ENCODE measurements at regions not wholly inside any gene's neighbourhood (a gene's known extent, or its start where the extent isn't known, plus 50 kb on each side); places are given as distances from the start of the nearest gene placed in this dataset.

DNA sequence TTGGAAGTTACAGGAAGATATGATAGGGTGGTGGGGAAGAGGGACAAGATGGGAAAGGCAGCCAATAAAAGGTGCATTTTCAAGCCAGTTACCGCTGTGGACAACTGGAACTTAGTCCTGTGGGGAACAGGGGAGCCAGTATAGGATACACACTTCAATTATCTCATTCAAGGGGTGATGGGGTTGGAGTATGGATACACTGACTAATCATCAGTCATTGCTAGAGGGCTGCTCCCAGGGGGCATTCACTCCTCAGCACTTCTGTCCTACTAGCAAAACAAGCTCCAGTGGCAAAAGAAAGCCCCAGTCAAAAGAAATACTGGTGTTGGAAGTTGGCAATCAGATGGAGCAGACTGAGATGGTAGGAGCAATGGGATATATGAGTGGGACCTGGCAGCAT lies 183.4 kb upstream of the GADL1 start:
- no peaks in the 10 kb centered on the region for H3K27me3 ChIP-seq
- WGBS, 2 donors: 95 to 97% methylated on average over 1 of the region's 1 CpG

DNA sequence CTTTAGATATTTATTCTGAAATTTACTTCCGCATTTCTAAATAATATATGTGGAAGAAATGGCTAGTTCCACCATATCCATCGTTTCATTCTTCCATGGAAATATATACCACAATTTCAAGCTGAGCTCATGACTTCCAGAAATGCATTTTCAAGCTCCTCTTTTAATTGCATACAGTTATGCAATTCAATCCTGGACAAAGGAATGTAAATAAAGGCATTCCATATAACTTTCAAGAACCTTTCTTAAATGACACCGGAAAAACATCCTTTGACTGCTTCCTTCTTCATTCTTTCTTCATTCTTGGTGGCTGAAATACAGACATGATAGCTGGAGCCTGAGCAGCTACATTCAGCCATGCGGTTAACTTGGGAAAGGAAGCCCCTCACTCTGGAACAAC lies 185.2 kb upstream of the GADL1 start:
- no peak for DNase-seq (ENCODE audit: low spot score in 2 of 2)
- Histone ChIP-seq H3K9me3 (no peaks in the 10 kb centered on the region), H3K27ac (no peak overlapping the region), H3K4me1 (no peaks in the 10 kb centered on the region), H3K36me3 (no peaks in the 10 kb centered on the region), H3K4me3 (no peak overlapping the region), H3K27me3 (no peaks in the 10 kb centered on the region)
- WGBS, 2 donors: 87 to 88% methylated on average over 4 of the region's 4 CpGs
- TF ChIP-seq, protein P1, sequence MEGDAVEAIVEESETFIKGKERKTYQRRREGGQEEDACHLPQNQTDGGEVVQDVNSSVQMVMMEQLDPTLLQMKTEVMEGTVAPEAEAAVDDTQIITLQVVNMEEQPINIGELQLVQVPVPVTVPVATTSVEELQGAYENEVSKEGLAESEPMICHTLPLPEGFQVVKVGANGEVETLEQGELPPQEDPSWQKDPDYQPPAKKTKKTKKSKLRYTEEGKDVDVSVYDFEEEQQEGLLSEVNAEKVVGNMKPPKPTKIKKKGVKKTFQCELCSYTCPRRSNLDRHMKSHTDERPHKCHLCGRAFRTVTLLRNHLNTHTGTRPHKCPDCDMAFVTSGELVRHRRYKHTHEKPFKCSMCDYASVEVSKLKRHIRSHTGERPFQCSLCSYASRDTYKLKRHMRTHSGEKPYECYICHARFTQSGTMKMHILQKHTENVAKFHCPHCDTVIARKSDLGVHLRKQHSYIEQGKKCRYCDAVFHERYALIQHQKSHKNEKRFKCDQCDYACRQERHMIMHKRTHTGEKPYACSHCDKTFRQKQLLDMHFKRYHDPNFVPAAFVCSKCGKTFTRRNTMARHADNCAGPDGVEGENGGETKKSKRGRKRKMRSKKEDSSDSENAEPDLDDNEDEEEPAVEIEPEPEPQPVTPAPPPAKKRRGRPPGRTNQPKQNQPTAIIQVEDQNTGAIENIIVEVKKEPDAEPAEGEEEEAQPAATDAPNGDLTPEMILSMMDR (IDR thresholded peaks at IDR 0.05): no peak
- TF ChIP-seq POLR2A (IDR thresholded peaks at IDR 0.05): no peak
- TF ChIP-seq EP300 (IDR thresholded peaks at IDR 0.05): no peak

More for the DNA sequence above, 183.4 kb upstream of the GADL1 start:
- Histone ChIP-seq H3K4me1 (no peaks in the 10 kb centered on the region), H3K27ac (no peak overlapping the region), H3K36me3 (no peaks in the 10 kb centered on the region), H3K9me3 (no peaks in the 10 kb centered on the region), H3K4me3 (no peak overlapping the region)
- no peak for DNase-seq (ENCODE audit: low spot score in 2 of 2)
- TF ChIP-seq EP300 (IDR thresholded peaks at IDR 0.05): no peak
- no peak for TF ChIP-seq POLR2A (IDR thresholded peaks at IDR 0.05)
- TF ChIP-seq, protein P1 (IDR thresholded peaks at IDR 0.05): no peak

DNA sequence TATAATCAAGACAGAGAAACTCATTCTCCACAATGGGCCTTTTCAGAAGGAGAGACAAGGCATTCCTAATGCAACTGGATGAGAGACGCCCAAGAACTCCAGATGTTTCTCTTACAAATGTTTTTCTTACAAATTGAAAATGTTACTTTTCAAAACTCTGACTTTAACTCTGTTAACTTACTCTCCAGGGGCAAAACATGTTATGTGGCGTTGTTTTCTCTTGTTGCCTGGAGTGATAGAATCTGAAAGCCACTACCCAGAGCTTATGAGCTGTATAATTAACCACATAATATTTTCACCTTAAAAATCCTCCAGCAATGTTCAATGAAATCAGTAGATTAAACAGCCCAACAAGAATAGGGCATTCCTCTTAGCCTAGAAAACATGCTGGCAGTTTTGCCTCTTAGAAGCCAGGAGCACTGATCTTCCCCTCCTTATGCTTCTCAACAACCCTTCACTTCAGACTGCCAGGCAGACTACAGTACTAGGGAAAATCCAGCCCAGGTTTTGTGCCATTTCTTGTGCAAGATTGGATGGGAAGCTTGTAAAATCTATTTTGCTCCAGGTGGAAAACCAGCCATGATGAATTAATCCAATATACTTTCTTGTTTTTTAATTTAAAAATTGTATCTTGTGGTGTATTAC lies 186.7 kb upstream of the GADL1 start:
- Histone ChIP-seq H3K36me3 (no peaks in the 10 kb centered on the region), H3K27me3 (no peaks in the 10 kb centered on the region), H3K4me1 (no peaks in the 10 kb centered on the region), H3K4me3 (no peak overlapping the region), H3K27ac (no peak overlapping the region), H3K9me3 (no peaks in the 10 kb centered on the region)
- DNase-seq (ENCODE audit: low spot score in 2 of 2): no peak
- WGBS, 2 donors: 41 to 46% methylated on average over 2 of the region's 2 CpGs
- TF ChIP-seq, protein P1 (IDR thresholded peaks at IDR 0.05): no peak

DNA sequence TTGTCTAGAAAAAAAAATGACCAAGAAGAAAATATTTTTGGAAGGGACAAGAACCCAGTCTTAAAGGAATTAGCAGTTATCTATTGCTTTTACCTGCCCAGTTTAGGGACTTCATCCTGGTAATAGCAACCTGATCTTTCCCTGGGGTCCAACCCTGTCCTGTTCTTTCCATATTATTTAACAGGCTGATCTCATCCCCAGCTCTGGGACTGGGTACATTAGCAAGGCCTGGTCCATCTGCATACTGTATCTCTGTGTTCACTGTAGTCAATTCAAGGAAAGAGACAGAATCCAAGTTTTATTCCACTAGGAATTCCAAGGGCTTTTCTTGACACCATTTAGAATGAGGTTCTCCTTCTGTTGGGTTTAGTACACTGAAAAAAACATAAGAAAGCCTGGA lies 191.7 kb upstream of the GADL1 start:
- Histone ChIP-seq H3K36me3 (no peaks in the 10 kb centered on the region), H3K4me3 (no peak overlapping the region), H3K27me3 (no peaks in the 10 kb centered on the region), H3K9me3 (no peaks in the 10 kb centered on the region), H3K27ac (no peak overlapping the region), H3K4me1 (no peaks in the 10 kb centered on the region)
- TF ChIP-seq POLR2A (IDR thresholded peaks at IDR 0.05) (no peak), EP300 (IDR thresholded peaks at IDR 0.05) (no peak)
- TF ChIP-seq, protein P1 (IDR thresholded peaks at IDR 0.05): no peak
- no peak for DNase-seq (ENCODE audit: low spot score in 2 of 2)

DNA sequence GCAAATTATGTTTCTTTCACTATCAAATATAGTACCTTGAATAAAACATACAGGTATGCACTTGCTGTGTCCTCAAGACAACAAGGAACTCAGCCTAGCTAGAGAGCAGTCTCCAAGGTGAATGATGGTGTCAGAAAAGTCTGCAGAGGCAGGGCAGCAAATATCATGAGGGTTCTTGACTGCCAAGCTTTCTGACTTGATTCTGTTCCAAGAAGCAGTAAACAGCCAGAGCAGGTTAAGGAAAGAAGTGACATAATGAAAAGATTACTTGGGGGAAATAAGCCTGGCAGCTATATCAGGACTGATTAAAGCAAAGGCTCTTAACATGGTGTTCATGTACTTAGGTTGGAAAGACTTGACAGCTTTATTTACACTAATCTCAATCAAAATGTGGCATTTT lies 192.2 kb upstream of the GADL1 start:
- no peaks in the 10 kb centered on the region for H3K4me1 ChIP-seq
- no peak for DNase-seq (ENCODE audit: low spot score in 2 of 2)
- H3K27ac ChIP-seq: no peak overlapping the region
- no peaks in the 10 kb centered on the region for H3K27me3 ChIP-seq
- TF ChIP-seq POLR2A (IDR thresholded peaks at IDR 0.05): no peak
- no peaks in the 10 kb centered on the region for H3K36me3 ChIP-seq
- no peaks in the 10 kb centered on the region for H3K9me3 ChIP-seq
- H3K4me3 ChIP-seq: no peak overlapping the region

DNA sequence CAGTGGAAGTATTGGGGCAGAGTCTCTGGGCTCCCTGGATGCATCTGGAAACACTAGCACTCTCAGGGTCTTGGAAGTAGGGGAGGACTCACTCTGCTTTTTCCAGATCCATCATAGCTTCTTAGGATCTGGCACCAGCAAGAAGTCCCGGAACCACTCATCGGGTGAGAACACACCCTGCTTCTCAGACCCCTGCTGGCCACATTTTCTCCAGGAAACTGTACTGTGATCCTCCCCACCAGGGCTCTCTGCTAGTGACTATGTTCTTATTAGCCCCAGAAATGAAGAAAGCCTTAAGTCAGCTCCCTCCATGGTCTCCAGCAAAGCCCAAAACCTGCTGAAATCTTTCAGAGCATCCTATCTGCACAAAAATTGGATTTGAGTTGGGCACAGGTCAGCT lies 197.3 kb upstream of the GADL1 start:
- no peak overlapping the region for H3K4me3 ChIP-seq
- H3K4me1 ChIP-seq: no peaks in the 10 kb centered on the region
- DNase-seq (ENCODE audit: low spot score in 2 of 2): no peak
- H3K27me3 ChIP-seq: no peaks in the 10 kb centered on the region
- H3K27ac ChIP-seq: no peak overlapping the region
- H3K9me3 ChIP-seq: no peaks in the 10 kb centered on the region
- no peaks in the 10 kb centered on the region for H3K36me3 ChIP-seq
- WGBS, 2 donors: 47 to 54% methylated on average over 2 of the region's 2 CpGs
- TF ChIP-seq EP300 (IDR thresholded peaks at IDR 0.05) (no peak), POLR2A (IDR thresholded peaks at IDR 0.05) (no peak)
- TF ChIP-seq, protein P1 (IDR thresholded peaks at IDR 0.05): no peak
